NCI-H524 treated with DMSO at 0.1 percent for 48 hours (cell line): ENCODE measurements at regions not wholly inside any gene's neighbourhood (a gene's known extent, or its start where the extent isn't known, plus 50 kb on each side); places are given as distances from the start of the nearest gene placed in this dataset.

Experiments
- DNase-seq: peaks from one replicate; lab custom pipeline; 2025; lab: John Stamatoyannopoulos, UW

DNA sequence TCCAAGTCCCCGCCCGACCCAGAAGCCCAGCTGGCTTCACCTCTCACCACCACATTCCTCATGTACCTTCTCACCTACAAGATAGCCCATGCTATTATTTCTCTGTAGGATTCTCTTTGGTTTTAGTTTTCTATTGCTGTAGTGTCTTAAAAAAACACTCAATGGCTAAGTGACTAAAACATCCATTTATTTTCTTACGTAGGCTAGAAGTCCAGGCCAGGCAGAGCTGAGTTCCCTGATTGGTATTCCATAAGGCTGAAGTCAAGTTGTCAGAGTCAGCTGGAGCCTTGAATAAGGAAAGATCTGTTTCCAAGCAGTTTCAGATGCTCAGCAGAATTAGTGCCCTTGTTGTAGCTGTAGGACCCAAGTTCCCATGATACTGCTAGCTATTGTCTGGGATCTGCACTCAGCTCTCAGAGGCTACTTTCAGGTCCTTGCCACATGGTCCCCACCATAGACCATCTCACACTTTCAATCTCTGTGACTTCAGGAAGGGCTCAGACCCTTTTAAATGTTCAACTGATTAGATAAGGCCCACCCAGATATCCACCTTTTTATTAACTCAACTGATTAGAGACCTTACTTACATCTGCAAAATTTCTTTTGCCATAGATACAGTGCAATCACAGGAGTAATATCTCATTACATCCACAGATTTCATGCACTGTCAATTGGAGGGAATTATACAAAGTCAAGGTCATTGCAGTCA lies 371.0 kb downstream of the TGFB2 start:
- DNase-seq = no peak

DNA sequence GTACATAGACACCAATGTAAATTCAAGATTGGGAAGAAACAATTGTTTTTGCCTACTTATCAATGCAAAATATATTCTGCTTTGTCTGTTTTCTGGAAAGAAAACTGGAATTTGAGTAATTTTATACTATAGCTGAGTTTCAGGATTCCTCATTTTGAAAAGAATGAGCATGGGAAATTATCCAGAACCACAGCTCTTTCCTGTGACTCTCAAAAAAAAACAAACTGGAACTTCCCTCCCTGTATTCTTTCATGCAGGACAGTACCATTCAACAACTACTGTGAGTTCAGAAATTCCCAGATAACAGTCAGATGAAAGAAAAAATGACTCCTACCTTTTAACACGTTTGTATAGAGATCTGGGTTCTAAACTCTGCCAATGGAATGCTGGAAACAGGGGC lies 372.4 kb downstream of the TGFB2 start:
- no peak for DNase-seq

DNA sequence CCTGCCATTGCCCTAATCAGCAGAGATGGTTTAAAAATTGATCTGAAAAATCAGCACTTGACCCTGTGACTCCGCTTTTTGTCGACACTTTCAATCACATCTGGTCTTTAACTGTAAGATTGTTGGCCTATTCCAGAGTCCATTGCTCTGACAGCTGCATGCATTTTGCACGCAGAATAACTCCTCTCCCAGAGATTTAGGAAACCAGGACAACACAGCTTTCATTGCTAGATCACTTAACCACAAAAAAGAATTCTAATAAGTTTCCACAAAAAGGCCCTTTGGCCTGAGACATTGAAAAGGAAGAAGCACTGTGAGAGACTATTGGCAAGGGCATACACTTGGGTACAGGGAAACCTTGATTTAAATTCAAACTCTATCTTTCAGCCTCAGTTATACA lies 373.1 kb downstream of the TGFB2 start:
- DNase-seq = no peak

DNA sequence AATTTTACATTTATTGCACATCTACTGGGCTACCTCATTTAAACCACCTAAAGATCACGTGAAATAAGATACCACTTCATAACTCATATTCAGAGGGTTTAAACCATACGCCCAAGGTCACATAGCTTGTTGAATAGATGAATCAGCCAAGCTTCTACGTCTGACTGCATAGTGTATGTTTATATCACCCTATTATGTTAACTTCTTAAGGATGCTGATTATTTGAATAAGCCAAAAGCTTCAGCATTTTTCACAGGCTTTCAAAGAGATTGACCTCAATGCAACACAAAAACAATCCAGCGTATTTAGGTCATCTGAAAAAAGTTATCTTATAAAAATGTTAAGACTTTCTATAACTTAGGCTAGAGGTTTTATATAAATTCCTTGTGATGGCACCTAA lies 373.8 kb downstream of the TGFB2 start:
- DNase-seq = no peak

DNA sequence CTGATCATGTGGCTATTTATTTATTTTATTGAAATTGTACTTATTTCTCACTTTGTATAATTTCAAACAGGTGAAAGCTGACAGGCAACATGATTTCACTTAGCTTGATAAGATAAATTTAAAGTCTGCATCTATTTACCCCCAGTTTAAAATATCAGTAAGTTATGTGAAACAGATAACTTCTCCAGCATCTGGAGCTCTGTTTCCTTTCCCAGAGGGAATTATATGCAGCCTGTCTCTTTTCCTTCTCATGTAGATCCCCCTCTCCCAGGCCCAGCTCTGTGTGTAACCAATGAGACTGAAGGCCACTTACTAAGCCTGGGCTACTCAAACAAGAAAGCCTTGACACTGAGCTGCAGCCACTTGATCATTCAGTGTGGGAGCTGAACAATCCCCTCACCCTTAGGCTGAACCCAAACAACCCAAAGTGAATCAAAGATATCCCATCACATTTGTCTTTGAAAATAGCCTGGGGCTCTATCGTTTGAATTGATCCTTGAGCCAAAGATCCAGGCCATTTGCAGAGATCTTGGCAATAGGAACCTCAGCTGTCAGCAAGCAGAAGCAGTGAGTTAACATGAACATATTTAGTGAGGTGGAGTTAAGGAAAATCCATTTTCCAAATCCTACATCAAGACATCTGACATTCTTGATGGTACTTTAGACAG lies 383.9 kb downstream of the TGFB2 start:
- DNase-seq = no peak

DNA sequence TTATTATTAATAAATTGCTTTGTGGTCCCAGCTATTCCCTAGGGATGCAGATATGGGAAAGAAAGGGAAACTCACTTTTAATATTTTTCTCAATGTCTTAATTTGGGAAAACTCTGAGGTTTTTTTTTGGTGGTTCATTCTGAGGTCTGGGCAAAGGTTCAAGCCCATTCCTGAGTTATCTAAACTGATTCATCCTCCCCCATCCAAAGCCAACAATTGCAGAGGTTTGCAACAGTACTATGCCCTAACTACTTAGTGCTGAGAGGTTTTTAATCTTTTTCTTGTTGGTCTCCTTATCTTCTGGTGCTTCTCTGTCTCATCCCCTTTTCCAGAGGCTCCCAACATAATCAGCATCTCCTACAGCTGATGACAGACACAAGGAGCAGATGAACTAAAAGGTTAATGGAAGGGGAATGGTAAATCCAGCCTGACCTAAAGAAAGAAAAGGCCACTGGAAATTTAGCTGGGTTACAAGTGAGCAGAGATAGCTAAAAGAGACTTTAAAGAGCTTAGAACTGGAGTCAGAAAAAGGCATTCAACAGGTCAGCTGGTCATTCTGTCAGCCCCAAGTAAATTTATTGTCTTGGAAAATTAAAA lies 390.4 kb downstream of the TGFB2 start:
- no peak for DNase-seq

DNA sequence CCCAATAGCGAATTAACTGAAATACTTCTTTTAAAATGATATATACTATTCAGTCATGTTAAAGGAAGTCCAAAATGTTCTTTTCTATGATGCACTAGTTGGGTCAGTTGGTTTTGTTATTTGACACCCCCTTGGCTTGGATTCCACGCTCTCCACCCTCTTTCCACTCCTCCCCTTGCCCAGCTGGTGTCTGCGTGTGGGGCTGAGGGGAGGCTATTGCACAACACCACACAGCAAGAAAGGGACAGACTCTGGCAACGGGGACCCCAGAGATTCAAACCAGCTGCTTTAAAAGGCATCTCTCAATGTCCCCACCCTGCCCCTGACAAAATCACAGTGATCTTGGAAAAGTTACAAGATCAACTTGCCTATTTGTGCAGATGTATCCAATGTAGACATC lies 394.3 kb downstream of the TGFB2 start:
- DNase-seq = no peak

DNA sequence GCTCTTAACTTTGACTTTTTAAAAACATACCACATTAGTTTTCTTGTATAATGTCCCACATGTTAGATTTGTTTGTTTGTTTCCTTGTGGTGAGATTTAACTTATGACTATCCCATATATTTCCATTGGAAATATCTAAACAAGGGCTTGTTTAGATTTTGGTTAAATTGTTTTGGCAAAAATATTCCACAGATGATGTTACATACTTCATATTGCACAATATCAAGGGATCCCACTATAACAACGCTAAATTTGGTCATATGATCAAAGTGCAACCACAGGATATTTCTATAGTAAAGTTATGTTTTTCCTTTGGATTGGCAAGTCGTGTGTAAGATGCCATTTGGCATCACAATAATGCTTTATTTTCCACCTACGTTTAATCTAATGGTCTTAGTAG lies 396.7 kb downstream of the TGFB2 start:
- no peak for DNase-seq

DNA sequence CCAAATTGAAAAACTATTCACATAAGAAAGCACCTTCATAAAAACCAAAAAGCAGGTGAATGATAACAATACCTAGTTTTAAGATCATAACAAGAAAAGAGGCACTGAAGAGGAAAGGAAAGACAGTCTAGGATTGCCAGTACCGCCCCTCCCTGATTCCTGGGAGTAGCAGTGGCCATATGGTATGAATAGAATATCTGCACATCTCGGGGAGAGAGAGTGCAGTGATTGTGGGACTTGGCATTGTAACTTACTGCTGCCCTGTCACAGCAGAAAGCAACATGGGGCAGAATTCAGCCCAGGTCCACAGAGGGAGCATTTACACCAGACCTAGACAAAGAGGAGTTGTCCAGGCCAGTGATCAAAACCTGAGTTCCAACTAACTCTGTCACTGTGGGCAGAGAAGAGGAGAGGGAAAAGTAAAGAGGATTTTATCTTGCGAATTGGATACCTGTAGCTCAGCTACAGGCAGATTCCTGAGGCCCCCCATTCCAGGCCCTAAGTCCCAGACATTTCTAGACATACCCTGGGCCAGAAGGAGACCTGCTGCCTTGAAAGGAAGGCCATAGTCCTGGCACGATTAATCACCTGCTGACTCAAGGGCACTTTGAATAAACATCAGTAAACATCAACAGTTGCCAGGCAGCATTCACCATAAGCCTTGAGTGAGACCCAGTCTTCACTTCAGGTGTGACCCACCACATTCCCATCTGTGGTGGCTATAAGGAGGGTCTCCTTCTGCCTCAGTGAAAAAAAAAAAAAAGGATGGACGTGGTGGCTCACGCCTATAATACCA lies 397.5 kb downstream of the TGFB2 start:
- no peak for DNase-seq

DNA sequence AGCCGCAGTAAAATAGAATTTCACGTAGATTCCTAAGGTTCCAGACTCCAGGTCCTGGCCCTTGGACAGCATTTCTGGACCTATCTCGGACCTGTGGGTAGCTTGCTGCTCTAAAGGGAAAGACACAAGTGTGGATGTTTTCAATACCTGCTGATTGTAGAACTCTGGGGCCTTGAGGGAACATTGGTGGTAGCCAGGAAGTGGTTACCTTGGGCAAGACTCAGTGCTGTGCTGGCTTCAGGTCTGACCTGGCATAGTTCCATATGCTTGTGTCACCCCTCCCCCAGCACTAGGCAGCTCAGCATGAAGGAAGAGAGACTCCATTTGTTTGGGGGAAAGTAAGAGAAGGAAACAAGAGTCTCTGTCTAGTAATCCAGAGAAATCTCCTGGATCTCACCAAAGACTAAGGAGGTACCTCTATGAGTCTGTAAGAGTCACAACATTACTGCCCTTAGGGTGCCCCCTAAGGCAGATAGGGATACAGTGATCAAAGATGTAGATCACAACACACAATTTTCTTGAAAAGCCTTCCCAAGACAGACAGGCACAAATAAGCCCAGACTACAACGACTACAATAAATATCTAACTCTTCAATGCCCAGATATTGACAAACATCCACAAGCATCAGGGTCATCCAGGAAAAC lies 398.8 kb downstream of the TGFB2 start:
- no peak for DNase-seq

DNA sequence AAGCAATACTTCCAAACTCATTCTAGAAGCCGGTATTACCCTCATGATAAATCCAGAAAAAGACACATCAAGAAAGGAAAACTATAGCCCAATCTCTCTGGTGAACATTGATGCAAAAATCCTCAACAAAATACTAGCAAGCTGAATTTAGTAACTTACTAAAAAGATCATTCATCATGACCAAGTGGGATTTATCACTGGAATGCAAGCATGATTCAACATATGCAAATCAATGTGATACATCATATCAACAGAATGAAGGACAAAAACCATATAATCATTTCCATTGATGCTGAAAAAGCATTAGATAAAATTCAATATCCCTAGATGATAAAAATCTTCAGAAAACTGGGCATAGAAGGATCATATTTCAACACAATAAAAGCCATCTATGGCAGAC lies 402.9 kb downstream of the TGFB2 start:
- DNase-seq = no peak

DNA sequence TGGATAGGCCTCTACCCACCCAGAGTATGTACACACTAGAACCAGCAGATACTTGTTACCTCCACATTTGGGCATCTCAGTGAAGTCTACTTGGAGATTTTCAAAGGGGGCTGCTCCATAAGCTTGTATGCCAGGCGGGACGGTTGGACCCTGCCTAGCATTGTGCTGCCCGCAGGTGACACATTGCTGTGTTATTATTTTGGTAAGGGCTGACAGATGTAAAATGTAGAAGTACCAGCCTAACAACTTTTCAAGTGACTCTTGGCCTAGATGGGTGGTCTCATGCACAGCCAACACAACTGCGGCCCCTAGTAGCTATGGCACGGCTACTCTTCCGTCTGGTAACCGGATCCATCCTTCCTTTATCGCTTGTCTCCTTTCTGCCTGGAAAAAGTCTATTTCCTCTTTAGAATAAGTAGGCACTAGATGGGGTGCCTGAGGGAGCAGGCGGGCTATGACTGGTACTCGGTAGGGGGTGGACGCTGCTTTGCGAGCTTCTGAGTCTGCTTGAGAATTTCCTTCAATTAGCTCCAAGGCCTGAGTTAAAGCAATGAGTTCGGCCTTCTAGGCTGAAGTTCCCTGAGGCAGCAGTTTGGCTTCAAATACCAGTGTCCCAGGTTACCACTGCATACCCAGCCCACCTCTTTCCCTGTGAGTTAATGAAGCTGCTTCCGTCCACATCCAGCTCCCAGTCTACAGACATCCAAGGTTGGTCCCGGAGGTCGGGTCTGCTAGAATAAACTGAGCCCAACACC lies 405.3 kb downstream of the TGFB2 start:
- no peak for DNase-seq

DNA sequence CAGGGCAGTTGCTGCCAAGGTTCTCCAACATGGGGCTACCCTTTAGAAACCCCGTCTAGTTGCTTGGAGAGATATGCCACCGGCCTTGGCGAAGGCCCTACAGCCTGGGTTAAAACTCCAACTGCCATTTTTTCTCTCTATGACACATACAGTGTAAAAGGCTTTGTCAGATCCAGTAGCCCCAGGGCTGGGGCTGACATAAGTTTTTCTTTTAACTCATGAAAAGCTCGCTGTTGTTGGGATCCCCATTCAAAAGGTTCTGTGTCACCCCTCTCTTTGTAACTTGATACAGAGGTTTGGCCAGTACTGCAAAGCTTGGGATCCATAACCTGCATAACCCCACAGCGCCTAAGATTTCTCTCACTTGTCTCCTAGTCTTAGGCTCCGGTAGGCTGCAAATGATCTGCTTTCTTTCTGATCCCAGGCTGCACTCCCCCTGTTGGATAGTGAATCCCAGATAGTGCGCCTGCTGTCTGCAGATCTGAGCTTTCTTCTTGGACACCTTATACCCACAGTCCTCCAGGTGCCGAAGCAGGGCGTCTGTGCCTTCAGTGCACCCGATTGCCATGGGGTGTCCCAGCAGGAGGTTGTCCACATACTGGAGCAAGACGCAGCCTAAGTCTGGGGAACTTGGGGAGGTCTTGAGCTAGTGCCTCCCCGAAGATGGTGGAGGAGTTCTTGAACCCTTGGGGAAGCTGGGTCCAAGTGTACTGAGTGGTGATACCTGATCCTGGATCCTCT lies 406.2 kb downstream of the TGFB2 start:
- no peak for DNase-seq

DNA sequence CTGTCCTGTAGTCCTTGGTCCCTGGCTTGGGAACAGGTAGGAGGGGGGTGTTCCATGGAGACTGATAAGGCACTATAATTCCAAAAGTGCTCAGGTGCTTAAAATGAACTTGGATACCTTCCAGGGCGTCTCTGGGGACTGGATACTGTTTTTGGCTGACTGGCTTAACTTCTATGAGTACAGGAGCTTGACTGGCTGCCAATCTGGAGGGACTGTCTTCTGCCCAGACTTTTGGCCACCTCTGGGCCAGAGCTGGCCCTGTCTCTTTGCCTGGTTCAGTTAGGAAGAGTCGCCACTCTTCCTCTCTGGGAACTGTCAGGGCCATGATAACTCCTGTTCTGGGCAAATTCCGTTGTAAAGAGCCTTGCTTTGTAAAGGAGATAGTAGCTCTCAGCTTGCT lies 407.0 kb downstream of the TGFB2 start:
- DNase-seq = no peak

DNA sequence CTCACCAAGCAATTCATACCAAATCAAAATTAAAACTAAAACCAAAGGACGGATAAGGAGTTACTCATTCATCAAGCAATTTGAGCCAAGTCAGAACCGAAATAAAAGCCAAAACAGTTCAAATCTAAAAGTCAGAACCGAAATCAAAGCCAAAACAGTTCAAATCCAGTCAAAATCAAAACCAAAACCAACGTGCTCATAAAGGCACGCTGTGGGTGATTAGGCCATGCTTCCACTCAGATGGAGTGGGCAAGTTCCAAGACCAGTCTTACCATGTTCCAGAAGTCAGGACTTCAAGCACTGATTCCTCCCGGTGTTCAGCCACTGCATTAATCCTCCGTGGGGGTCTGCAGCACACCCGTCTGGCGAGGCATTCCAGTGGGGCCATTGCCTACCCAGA lies 409.3 kb downstream of the TGFB2 start:
- no peak for DNase-seq

DNA sequence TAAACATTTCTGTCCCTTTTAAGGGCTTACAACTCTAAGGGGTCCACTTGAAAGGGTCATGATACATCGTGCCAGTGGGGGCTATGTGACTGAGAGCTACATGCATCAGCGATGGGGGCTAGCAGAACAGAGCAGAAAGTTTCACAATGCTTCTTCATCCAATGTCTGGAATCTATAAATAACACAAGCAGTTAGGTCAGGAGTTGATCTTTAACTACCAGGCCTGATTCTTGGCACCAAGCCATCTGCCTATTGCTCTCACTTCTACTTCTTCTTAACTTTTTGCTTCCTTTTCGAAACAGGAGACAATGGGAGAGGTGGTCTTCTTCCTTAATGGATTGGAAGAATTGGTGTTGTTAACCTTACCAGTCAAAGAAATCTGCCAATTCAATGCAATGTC lies 410.0 kb downstream of the TGFB2 start:
- DNase-seq = no peak

DNA sequence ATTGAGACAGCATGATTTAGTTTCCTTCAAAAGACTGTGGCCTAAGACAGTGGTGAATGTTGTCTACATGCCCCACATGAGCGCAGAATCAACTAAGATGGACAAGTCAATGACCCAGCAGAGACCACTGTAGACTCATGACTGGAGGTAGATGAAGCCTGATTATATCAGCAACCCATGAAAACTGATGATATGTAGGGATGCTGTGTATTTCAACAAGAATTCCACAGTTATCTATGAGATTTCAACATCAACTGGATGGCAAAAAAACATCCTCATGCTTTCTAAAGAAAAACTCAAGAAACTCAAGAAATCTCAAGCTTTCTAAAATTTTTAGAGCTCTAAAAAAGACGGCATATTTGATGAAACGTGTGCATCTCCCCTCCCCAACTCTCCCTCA lies 413.9 kb upstream of the LYPLAL1 start:
- no peak for DNase-seq

DNA sequence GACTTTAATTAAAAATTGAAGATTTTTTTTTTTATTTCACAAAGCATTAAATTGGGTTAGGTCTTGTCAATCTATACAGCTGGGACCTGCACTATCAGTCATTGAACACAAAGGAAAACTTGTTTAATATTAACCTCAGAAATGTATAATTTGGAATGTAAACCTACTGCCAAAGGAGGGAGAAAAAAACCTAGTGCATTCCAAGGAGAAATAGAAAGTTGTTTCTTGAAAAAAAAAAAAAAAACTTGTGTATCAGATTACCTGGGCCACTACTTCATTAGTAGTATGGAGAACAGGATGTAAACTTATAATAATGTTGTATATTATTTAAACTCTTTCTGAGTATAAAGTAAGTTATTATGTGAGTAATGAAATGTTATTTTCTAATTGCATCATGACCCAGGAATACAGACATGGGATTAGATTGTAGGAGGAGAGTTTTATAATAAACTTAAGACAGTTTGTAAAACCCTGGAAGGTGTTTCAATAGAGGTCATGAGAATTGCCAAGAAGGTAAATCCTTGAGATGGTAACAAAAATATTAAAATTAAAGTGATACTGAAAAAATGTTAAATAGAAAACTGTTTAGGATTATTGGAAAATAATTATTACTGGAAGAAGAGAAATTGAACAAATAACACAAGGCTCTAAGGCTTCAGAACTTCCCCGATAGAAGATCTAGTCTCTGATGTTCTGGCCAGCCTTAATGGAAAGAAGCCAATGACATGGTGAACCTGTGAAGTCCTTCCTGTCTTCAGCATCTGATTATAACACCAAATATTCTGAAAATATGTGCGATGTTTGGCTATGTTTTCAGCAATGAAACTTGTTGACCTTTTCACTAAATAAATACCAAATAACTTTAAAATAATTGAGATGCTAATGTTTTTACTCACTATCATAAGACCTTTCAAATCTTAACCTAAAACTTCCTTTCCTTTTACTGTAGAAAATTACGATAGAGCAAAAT lies 412.8 kb upstream of the LYPLAL1 start:
- DNase-seq = no peak

DNA sequence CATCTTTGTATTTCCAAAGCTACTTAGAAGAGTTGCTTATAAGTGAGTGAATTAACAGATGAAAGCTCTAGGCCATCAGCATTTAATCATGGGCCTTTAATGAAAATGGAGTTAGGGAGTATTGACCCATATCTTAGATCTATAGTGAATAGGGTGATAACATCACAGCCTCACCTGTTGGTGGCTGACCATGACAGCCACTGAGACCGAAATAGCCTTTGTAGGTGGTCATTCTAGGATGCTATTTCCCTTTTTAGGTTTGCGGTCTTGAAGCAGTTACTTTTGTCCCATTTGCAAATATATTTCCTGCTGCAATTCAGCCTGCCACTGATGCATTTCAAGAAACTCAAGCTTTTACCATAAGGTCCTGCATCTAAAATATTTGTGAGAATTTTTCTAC lies 410.1 kb upstream of the LYPLAL1 start:
- no peak for DNase-seq

DNA sequence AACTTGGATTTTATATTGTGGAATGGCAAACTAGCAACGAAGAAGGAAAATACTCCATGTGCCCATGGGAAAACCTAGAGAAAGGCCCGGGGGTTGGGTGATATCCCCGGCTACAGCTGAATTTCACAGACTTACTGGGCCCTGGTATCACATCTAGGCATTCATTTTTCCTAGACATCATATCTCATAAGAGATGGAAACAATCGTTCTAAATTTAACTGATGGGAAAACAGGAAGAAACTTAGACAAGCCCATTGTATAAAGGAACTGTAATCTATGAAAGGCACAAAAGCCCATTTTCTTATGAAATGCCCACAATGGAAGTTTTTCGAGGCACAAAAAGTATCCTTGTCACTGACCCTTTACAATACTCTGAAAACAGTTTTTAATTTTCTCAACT lies 407.9 kb upstream of the LYPLAL1 start:
- no peak for DNase-seq
